ENCODE measurements at regions not wholly inside any gene's neighbourhood (a gene's known extent, or its start where the extent isn't known, plus 50 kb on each side); places are given as distances from the start of the nearest gene placed in this dataset.

- H3K27ac ChIP-seq (ENCODE audit: low read depth, low read length) = no peak overlapping the region
- H3K9me3 ChIP-seq (ENCODE audit: low read depth, low read length) = no peaks in the 10 kb centered on the region
- DNase-seq (ENCODE audit: insufficient read length, low spot score, missing footprints) = no peak
- H3K4me3 ChIP-seq (ENCODE audit: insufficient read depth, low read length) = no peak overlapping the region
- H3K4me1 ChIP-seq (ENCODE audit: insufficient read depth, low read length) = no peaks in the 10 kb centered on the region
- H3K36me3 ChIP-seq (ENCODE audit: insufficient read depth, low read length) = no peaks in the 10 kb centered on the region
- H3K79me2 ChIP-seq (ENCODE audit: insufficient read depth, low read length) = no peaks in the 10 kb centered on the region
- TF ChIP-seq CTCF (IDR thresholded peaks at IDR 0.05; ENCODE audit: extremely low read depth, low read depth, low read length) = no peak
- no peaks in the 10 kb centered on the region for H4K20me1 ChIP-seq (ENCODE audit: insufficient read depth, low read length)
- no peaks in the 10 kb centered on the region for H3K27me3 ChIP-seq (ENCODE audit: insufficient read depth, low read length)
- no peak overlapping the region for H2AFZ ChIP-seq (ENCODE audit: low read length)
- no peak overlapping the region for H3K4me2 ChIP-seq (ENCODE audit: insufficient read depth, low read length)
Measured at GRCh38 chr1:88434836-88435235, 249.2 kb upstream of the PKN2 start.

- DNase-seq (ENCODE audit: insufficient read length, low spot score, missing footprints) = no peak
- no peaks in the 10 kb centered on the region for H3K27me3 ChIP-seq (ENCODE audit: insufficient read depth, low read length)
- no peak overlapping the region for H3K4me2 ChIP-seq (ENCODE audit: insufficient read depth, low read length)
- no peak for TF ChIP-seq CTCF (IDR thresholded peaks at IDR 0.05; ENCODE audit: extremely low read depth, low read depth, low read length)
- H3K9me3 ChIP-seq (ENCODE audit: low read depth, low read length) = no peaks in the 10 kb centered on the region
- no peaks in the 10 kb centered on the region for H3K79me2 ChIP-seq (ENCODE audit: insufficient read depth, low read length)
- H4K20me1 ChIP-seq (ENCODE audit: insufficient read depth, low read length) = no peaks in the 10 kb centered on the region
- H3K36me3 ChIP-seq (ENCODE audit: insufficient read depth, low read length) = no peaks in the 10 kb centered on the region
- no peak overlapping the region for H3K27ac ChIP-seq (ENCODE audit: low read depth, low read length)
- H3K4me3 ChIP-seq (ENCODE audit: insufficient read depth, low read length) = no peak overlapping the region
- H3K4me1 ChIP-seq (ENCODE audit: insufficient read depth, low read length) = no peaks in the 10 kb centered on the region
- no peak overlapping the region for H2AFZ ChIP-seq (ENCODE audit: low read length)
Measured at GRCh38 chr1:88441022-88441421, 243.1 kb upstream of the PKN2 start.

- H3K9me3 ChIP-seq (ENCODE audit: low read depth, low read length) = no peaks in the 10 kb centered on the region
Measured at GRCh38 chr1:88451856-88452255, 232.2 kb upstream of the PKN2 start.

GRCh38 chr1:88453295-88453694 is 230.8 kb upstream of the PKN2 start:
- Histone ChIP-seq H2AFZ (ENCODE audit: low read length) (no peak overlapping the region), H4K20me1 (ENCODE audit: insufficient read depth, low read length) (no peaks in the 10 kb centered on the region), H3K36me3 (ENCODE audit: insufficient read depth, low read length) (no peaks in the 10 kb centered on the region), H3K4me3 (ENCODE audit: insufficient read depth, low read length) (no peak overlapping the region), H3K27me3 (ENCODE audit: insufficient read depth, low read length) (no peaks in the 10 kb centered on the region), H3K27ac (ENCODE audit: low read depth, low read length) (no peak overlapping the region), H3K9me3 (ENCODE audit: low read depth, low read length) (no peaks in the 10 kb centered on the region), H3K4me1 (ENCODE audit: insufficient read depth, low read length) (no peaks in the 10 kb centered on the region), H3K79me2 (ENCODE audit: insufficient read depth, low read length) (no peaks in the 10 kb centered on the region), H3K4me2 (ENCODE audit: insufficient read depth, low read length) (no peak overlapping the region)
- TF ChIP-seq CTCF (IDR thresholded peaks at IDR 0.05; ENCODE audit: extremely low read depth, low read depth, low read length) = no peak
- no peak for DNase-seq (ENCODE audit: insufficient read length, low spot score, missing footprints)

More at GRCh38 chr1:88451856-88452255, 232.2 kb upstream of the PKN2 start:
- no peak for DNase-seq (ENCODE audit: insufficient read length, low spot score, missing footprints)
- Histone ChIP-seq H2AFZ (ENCODE audit: low read length) (no peak overlapping the region), H3K36me3 (ENCODE audit: insufficient read depth, low read length) (no peaks in the 10 kb centered on the region), H3K4me3 (ENCODE audit: insufficient read depth, low read length) (no peak overlapping the region), H3K4me2 (ENCODE audit: insufficient read depth, low read length) (no peak overlapping the region), H4K20me1 (ENCODE audit: insufficient read depth, low read length) (no peaks in the 10 kb centered on the region), H3K4me1 (ENCODE audit: insufficient read depth, low read length) (no peaks in the 10 kb centered on the region), H3K27ac (ENCODE audit: low read depth, low read length) (no peak overlapping the region), H3K27me3 (ENCODE audit: insufficient read depth, low read length) (no peaks in the 10 kb centered on the region), H3K79me2 (ENCODE audit: insufficient read depth, low read length) (no peaks in the 10 kb centered on the region)
- TF ChIP-seq CTCF (IDR thresholded peaks at IDR 0.05; ENCODE audit: extremely low read depth, low read depth, low read length) = no peak

All from osteoblast (primary cell).